GM12878 (cell line): ENCODE measurements at regions not wholly inside any gene's neighbourhood (a gene's known extent, or its start where the extent isn't known, plus 50 kb on each side); places are given as distances from the start of the nearest gene placed in this dataset.

Experiments used
- ATAC-seq: fragments of 200-7000 bp; cut with Tn5 transposase; 3 replicates; pipeline ENCODE4 v1.9.1; 2020; ENCODE audit warnings: mild to moderate bottlenecking, moderate library complexity
- BruUV-seq: library from RNA; stranded (reverse); fragments of 400-500 nt; replicated peaks from 2 replicates; lab custom pipeline; 2021; lab: Mats Ljungman, UMichigan
- CTCF ChIA-PET: fragments of 300-600 bp; sonication (Branson Sonifier 250); formaldehyde crosslinking; extraction: SDS; loops from one replicate; lab custom pipeline; 2021; ENCODE audit warnings: inconsistent platforms; lab: Yijun Ruan, JAX
- POLR2A ChIA-PET: fragments of 350-600 bp; formaldehyde crosslinking; extraction: SDS; loops from one replicate; lab custom pipeline; 2021; ENCODE audit warnings: inconsistent platforms; lab: Charles Lee
- RAD21 ChIA-PET: fragments of 300-600 bp; sonication (Branson Sonifier 250); formaldehyde crosslinking; loops from one replicate; lab custom pipeline; 2023; ENCODE audit warnings: antibody characterized with exemption; ENCODE audit not compliant: unreplicated experiment; lab: Charles Lee
- SMC1A ChIA-PET: fragments of 300-600 bp; sonication (Branson Sonifier 250); formaldehyde crosslinking; loops from one replicate; lab custom pipeline; 2023; ENCODE audit not compliant: unreplicated experiment, uncharacterized antibody; lab: Charles Lee
- DNase-seq: peaks from one replicate; pipeline ENCODE4 v3.0.0-alpha.2; 2011; ENCODE audit warnings: low read depth, low spot score
- FAIRE-seq: peaks from 3 replicates; lab custom pipeline; 2011; peaks lifted over from hg19 to GRCh38; lab: Jason Lieb, UNC
- H2AFZ ChIP-seq: 2 replicates; pipeline ENCODE4 v1.6.0; 2011; ENCODE audit warnings: low read depth, low read length, control low read depth; ENCODE audit not compliant: control insufficient read depth
- H3K27ac ChIP-seq: 2 replicates; pipeline ENCODE4 v1.5.1; 2011; ENCODE audit warnings: control low read depth; ENCODE audit not compliant: control insufficient read depth, insufficient read depth
- H3K27me3 ChIP-seq, 2 experiments: replicated peaks in 1 of 2; 2 replicates each; pipeline versions ENCODE4 v1.6.0 to v1.6.1; 2011; ENCODE audit warnings: low read length in 1 of 2; ENCODE audit not compliant: control insufficient read depth in 2 of 2, insufficient read depth in 2 of 2
- H3K36me3 ChIP-seq, 2 experiments: 2 replicates each; pipeline ENCODE4 v1.5.1; 2011; ENCODE audit warnings: low read length in 1 of 2; ENCODE audit not compliant: control insufficient read depth in 2 of 2, insufficient read depth in 2 of 2
- H3K4me1 ChIP-seq: 2 replicates; pipeline ENCODE4 v1.6.1; 2011; ENCODE audit warnings: mild to moderate bottlenecking, low read length, moderate library complexity, mixed read lengths; ENCODE audit not compliant: control insufficient read depth, insufficient read depth
- H3K4me2 ChIP-seq: 2 replicates; pipeline ENCODE4 v1.6.0; 2011; ENCODE audit warnings: control low read depth; ENCODE audit not compliant: control insufficient read depth, insufficient read depth
- H3K4me3 ChIP-seq: fragments of 200-600 bp; sonication (generic); 2 replicates; pipeline ENCODE4 v1.5.1; 2016
- H3K79me2 ChIP-seq: 2 replicates; pipeline ENCODE4 v1.6.0; 2011; ENCODE audit warnings: low read length; ENCODE audit not compliant: control insufficient read depth, insufficient read depth
- H3K9ac ChIP-seq: 2 replicates; pipeline ENCODE4 v1.8.0; 2011; ENCODE audit warnings: low read length, control low read depth, mixed read lengths; ENCODE audit not compliant: control insufficient read depth, insufficient read depth
- H3K9me3 ChIP-seq: replicated peaks from 3 replicates; pipeline ENCODE4 v1.5.1; 2011; ENCODE audit warnings: mild to moderate bottlenecking, low read length; ENCODE audit not compliant: control insufficient read depth, insufficient read depth
- H4K20me1 ChIP-seq: 2 replicates; pipeline ENCODE4 v1.6.0; 2011; ENCODE audit not compliant: control insufficient read depth, insufficient read depth
- ASH2L ChIP-seq: fragments of 300-600, 200-600 bp; sonication (generic); IDR thresholded peaks from 2 replicates; pipeline ENCODE4 v1.6.1; 2017; ENCODE audit warnings: low read depth, mild to moderate bottlenecking, borderline replicate concordance
- CREM ChIP-seq: IDR thresholded peaks from 2 replicates; pipeline ENCODE4 v1.6.1; 2014; ENCODE audit warnings: antibody characterized with exemption, low read depth
- HDAC6 ChIP-seq: fragments of 200-600 bp; sonication (generic); IDR thresholded peaks from one replicate; pipeline ENCODE4 v1.8.0; 2017; ENCODE audit warnings: antibody characterized with exemption; ENCODE audit not compliant: unreplicated experiment
- MTA3 ChIP-seq: IDR thresholded peaks from 2 replicates; pipeline ENCODE4 v1.6.1; 2012; ENCODE audit warnings: low read length, inconsistent platforms, borderline replicate concordance
- MYB ChIP-seq: fragments of 150-350 bp; IDR thresholded peaks from 2 replicates; pipeline ENCODE4 v1.6.1; 2014; ENCODE audit warnings: mild to moderate bottlenecking, low read depth, low read length, borderline replicate concordance
- PAX5 ChIP-seq: IDR thresholded peaks from 2 replicates; pipeline ENCODE4 v1.6.1; 2011; ENCODE audit warnings: low read depth, low read length, borderline replicate concordance
- PML ChIP-seq: IDR thresholded peaks from 2 replicates; pipeline ENCODE4 v1.6.1; 2012; ENCODE audit warnings: low read length, inconsistent platforms
- RAD51 ChIP-seq: fragments of 450-650 bp; IDR thresholded peaks from 2 replicates; pipeline ENCODE4 v1.6.1; 2016; ENCODE audit warnings: moderate library complexity, mild to moderate bottlenecking, inconsistent platforms
- TCF12 ChIP-seq: IDR thresholded peaks from 2 replicates; pipeline ENCODE4 v1.6.1; 2011; ENCODE audit warnings: low read depth, mild to moderate bottlenecking, low read length
- WGBS: methylation state at CpG from one replicate; pipeline ENCODE4 v1.1.6; 2016; ENCODE audit warnings: low lambda C conversion rate; ENCODE audit not compliant: insufficient replicate concordance, insufficient coverage; ENCODE audit errors: missing lambda C conversion rate; 5-methylcytosine and 5-hydroxymethylcytosine counted together
- in situ Hi-C: fragments of 300-500 bp; cut with MboI; formaldehyde crosslinking; loops from 9 replicates; pipeline ENCODE4 v1.14.3; 2018; ENCODE audit warnings: mixed read lengths
- intact Hi-C: fragments of 100-400 bp; cut with micrococcal nuclease; formaldehyde crosslinking; loops from one replicate; pipeline ENCODE4 v1.14.2; 2022; ENCODE audit not compliant: unreplicated experiment
- TF ChIP-seq, protein P1 (sequence below): fragments of 450-650 bp; IDR thresholded peaks from 2 replicates; pipeline ENCODE4 v1.6.1; 2017; ENCODE audit warnings: low read depth, mild to moderate bottlenecking, moderate library complexity
- TF ChIP-seq, protein P2 (sequence below): fragments of 450-650 bp; IDR thresholded peaks from 2 replicates; pipeline ENCODE4 v1.6.1; 2017; ENCODE audit warnings: borderline replicate concordance
- TF ChIP-seq, protein P3 (sequence below): fragments of 450-650 bp; IDR thresholded peaks from 2 replicates; pipeline ENCODE4 v1.6.1; 2017; ENCODE audit warnings: mild to moderate bottlenecking, low read depth, inconsistent platforms; ENCODE audit not compliant: poor library complexity, severe bottlenecking

DNA sequence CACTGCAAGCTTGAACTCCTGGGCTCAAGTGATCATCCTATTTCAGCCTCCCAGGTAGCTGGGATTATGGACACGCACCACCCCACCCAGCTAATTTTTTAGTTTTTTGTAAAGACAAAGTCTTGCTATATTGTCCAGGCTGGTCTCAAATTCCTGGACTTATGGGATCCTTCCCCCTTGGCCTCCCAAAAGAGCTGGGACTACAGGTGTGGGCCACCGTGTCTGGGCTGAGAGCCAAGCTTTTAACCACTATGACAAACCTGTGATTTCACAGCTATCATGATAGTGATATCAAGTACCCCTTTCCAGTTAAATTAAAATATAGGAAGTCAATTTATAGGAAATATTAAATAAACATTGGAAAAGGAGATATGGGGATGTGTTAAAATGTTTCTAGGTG is 74.6 kb upstream of the IRX6 start:
- ATAC-seq (no peak), FAIRE-seq (no peak), DNase-seq (no peak)
- Histone ChIP-seq H3K36me3 (no peaks in the 10 kb centered on the region), H2AFZ (no peak overlapping the region), H3K27me3 (no peaks in the 10 kb centered on the region), H4K20me1 (no peaks in the 10 kb centered on the region), H3K4me3 (no peak overlapping the region), H3K79me2 (no peaks in the 10 kb centered on the region), H3K9ac (no peak overlapping the region), H3K4me2 (no peak overlapping the region), H3K27ac (no peak overlapping the region), H3K9me3 (no peaks in the 10 kb centered on the region), H3K4me1 (no peaks in the 10 kb centered on the region)
- ChIA-PET CTCF (interaction anchor here (1.3 kb wide), 1 partner anchor 8 kb away, joined by 4 read pairs; no protein-coding TSS in a partner anchor), RAD21 (interaction anchor here (1.3 kb wide), 1 partner anchor 8 kb away, joined by 3 read pairs; no protein-coding TSS in a partner anchor), POLR2A (no interaction called here), SMC1A (interaction anchor here (1.2 kb wide), 1 partner anchor 8 kb away, joined by 4 read pairs; no protein-coding TSS in a partner anchor)
- intact Hi-C loops: no loop called here
- no TSS peak for BruUV-seq
- TF ChIP-seq, protein P1, sequence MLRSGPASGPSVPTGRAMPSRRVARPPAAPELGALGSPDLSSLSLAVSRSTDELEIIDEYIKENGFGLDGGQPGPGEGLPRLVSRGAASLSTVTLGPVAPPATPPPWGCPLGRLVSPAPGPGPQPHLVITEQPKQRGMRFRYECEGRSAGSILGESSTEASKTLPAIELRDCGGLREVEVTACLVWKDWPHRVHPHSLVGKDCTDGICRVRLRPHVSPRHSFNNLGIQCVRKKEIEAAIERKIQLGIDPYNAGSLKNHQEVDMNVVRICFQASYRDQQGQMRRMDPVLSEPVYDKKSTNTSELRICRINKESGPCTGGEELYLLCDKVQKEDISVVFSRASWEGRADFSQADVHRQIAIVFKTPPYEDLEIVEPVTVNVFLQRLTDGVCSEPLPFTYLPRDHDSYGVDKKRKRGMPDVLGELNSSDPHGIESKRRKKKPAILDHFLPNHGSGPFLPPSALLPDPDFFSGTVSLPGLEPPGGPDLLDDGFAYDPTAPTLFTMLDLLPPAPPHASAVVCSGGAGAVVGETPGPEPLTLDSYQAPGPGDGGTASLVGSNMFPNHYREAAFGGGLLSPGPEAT: no peak
- TF ChIP-seq PML (no peak), ASH2L (no peak), MYB (no peak), HDAC6 (no peak), RAD51 (no peak), CREM (no peak), PAX5 (no peak), TCF12 (no peak), MTA3 (no peak)
- TF ChIP-seq, protein P2, sequence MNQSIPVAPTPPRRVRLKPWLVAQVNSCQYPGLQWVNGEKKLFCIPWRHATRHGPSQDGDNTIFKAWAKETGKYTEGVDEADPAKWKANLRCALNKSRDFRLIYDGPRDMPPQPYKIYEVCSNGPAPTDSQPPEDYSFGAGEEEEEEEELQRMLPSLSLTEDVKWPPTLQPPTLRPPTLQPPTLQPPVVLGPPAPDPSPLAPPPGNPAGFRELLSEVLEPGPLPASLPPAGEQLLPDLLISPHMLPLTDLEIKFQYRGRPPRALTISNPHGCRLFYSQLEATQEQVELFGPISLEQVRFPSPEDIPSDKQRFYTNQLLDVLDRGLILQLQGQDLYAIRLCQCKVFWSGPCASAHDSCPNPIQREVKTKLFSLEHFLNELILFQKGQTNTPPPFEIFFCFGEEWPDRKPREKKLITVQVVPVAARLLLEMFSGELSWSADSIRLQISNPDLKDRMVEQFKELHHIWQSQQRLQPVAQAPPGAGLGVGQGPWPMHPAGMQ: no peak
- TF ChIP-seq, protein P3, sequence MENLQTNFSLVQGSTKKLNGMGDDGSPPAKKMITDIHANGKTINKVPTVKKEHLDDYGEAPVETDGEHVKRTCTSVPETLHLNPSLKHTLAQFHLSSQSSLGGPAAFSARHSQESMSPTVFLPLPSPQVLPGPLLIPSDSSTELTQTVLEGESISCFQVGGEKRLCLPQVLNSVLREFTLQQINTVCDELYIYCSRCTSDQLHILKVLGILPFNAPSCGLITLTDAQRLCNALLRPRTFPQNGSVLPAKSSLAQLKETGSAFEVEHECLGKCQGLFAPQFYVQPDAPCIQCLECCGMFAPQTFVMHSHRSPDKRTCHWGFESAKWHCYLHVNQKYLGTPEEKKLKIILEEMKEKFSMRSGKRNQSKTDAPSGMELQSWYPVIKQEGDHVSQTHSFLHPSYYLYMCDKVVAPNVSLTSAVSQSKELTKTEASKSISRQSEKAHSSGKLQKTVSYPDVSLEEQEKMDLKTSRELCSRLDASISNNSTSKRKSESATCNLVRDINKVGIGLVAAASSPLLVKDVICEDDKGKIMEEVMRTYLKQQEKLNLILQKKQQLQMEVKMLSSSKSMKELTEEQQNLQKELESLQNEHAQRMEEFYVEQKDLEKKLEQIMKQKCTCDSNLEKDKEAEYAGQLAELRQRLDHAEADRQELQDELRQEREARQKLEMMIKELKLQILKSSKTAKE: no peak
- in situ Hi-C loops: no loop called here
- 10% methylated on average over 2 of the region's 2 CpGs for WGBS
